ENCODE measurements at regions not wholly inside any gene's neighbourhood (a gene's known extent, or its start where the extent isn't known, plus 50 kb on each side); places are given as distances from the start of the nearest gene placed in this dataset.

DNA sequence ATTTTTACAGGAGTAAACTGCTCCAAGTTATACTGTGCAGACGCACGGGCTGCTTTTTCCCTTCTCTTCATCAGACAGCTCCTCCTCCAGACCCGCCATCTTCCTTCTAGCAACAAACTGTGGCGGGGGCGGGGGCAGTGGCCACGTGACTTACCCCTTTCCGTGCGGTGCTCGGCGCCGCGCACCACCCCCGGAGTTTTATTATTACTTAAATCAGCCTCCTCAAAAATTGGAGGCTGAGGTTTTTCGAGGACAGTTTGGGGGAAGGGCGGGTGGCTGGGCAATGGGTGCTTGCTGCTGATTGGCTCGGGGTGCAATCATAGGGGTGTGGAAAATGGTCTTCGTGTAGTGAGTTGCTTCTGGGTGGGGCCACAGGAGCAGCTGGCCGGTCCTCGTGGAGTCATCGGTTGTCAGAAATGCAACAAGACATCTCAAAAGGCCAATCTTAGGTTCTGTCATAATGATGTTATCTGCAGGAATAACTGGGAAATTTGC lies 77.1 kb upstream of the MFGE8 start (continued):
- TF ChIP-seq, protein P1, sequence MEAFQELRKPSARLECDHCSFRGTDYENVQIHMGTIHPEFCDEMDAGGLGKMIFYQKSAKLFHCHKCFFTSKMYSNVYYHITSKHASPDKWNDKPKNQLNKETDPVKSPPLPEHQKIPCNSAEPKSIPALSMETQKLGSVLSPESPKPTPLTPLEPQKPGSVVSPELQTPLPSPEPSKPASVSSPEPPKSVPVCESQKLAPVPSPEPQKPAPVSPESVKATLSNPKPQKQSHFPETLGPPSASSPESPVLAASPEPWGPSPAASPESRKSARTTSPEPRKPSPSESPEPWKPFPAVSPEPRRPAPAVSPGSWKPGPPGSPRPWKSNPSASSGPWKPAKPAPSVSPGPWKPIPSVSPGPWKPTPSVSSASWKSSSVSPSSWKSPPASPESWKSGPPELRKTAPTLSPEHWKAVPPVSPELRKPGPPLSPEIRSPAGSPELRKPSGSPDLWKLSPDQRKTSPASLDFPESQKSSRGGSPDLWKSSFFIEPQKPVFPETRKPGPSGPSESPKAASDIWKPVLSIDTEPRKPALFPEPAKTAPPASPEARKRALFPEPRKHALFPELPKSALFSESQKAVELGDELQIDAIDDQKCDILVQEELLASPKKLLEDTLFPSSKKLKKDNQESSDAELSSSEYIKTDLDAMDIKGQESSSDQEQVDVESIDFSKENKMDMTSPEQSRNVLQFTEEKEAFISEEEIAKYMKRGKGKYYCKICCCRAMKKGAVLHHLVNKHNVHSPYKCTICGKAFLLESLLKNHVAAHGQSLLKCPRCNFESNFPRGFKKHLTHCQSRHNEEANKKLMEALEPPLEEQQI (IDR thresholded peaks at IDR 0.05) = peak; percentile 40; the same call in 1 of the 2 replicates

GRCh38 chr15:88992216-88992615 lies 79.0 kb upstream of the MFGE8 start:
- no peaks in the 10 kb centered on the region for H3K27me3 ChIP-seq (ENCODE audit: control insufficient read depth in 2 of 2, insufficient read depth in 2 of 2, low read length in 2 of 2)
- ChIA-PET CTCF (ENCODE audit: low intra/inter-chr PET ratio) (no interaction called here), POLR2A (interaction anchor here (2.2 kb wide), 1 partner anchor 9 kb away, joined by 6 read pairs; no protein-coding TSS in a partner anchor)
- ATAC-seq = no peak
- no peaks in the 10 kb centered on the region for H3K9me1 ChIP-seq (ENCODE audit: control insufficient read depth, insufficient read depth, low read length)
- no TSS peak for BruUV-seq (replicated peaks)
- H3K27ac ChIP-seq (ENCODE audit: extremely low read depth, low read depth, low read length) = no peak overlapping the region
- H3K4me3 ChIP-seq = no peak overlapping the region
- H3K4me1 ChIP-seq (replicated peaks in 1 of 2; ENCODE audit: control insufficient read depth in 2 of 2, insufficient read depth in 2 of 2, low read length in 2 of 2) = peaks cover 18 to 29% of the 10 kb centered on the region in 2 experiments
- no peak for DNase-seq (ENCODE audit: extremely low read depth in 1 of 4, low spot score in 3 of 4)
- peak overlapping the region; percentile 69 for H2AFZ ChIP-seq (ENCODE audit: low read depth, low read length)
- WGBS (ENCODE audit: insufficient coverage, low coverage, missing lambda C conversion rate) = 77% methylated on average over 3 of the region's 3 CpGs
- intact Hi-C loops (cut with micrococcal nuclease) (no loop called here), in situ Hi-C loops (cut with MboI) (no loop called here)
- H3K9me3 ChIP-seq (replicated peaks; ENCODE audit: control insufficient read depth, insufficient read depth, low read depth, low read length) = no peaks in the 10 kb centered on the region
- no peaks in the 10 kb centered on the region for H4K20me1 ChIP-seq (replicated peaks; ENCODE audit: control insufficient read depth, insufficient read depth, low read length)
- H3K4me2 ChIP-seq (ENCODE audit: insufficient read depth, low read length) = no peak overlapping the region
- H3K36me3 ChIP-seq (ENCODE audit: control insufficient read depth, insufficient read depth, low read length) = no peaks in the 10 kb centered on the region
- peak overlapping the region in 1 of 2 experiments; percentile 1; a peak in 1 of 4 replicates for H3K9ac ChIP-seq (ENCODE audit: insufficient read depth in 1 of 2, low read depth in 2 of 2, low read length in 2 of 2)
- no peaks in the 10 kb centered on the region for H3K79me2 ChIP-seq (ENCODE audit: control insufficient read depth, insufficient read depth, low read length)
- FAIRE-seq = no peak
- TF ChIP-seq CHD2 (IDR thresholded peaks at IDR 0.05; ENCODE audit: low read depth, low read length) (no peak), POLR2H (tag; IDR thresholded peaks at IDR 0.05; ENCODE audit: low read depth) (no peak), NUFIP1 (IDR thresholded peaks at IDR 0.05; ENCODE audit: partially characterized antibody) (no peak), ZKSCAN1 (IDR thresholded peaks at IDR 0.05; ENCODE audit: low read depth, low read length) (no peak), RB1 (IDR thresholded peaks at IDR 0.05; ENCODE audit: low read depth) (no peak), ZNF77 (CRISPR knock-in tag; IDR thresholded peaks at IDR 0.05) (no peak), ZNF239 (CRISPR knock-in tag; IDR thresholded peaks at IDR 0.05) (no peak), JUNB (CRISPR knock-in tag; conservative IDR thresholded peaks at IDR 0.05) (no peak), NR0B1 (IDR thresholded peaks at IDR 0.05; ENCODE audit: partially characterized antibody) (no peak), DEAF1 (CRISPR knock-in tag; IDR thresholded peaks at IDR 0.05) (no peak), SMARCA5 (IDR thresholded peaks at IDR 0.05) (no peak), RBM39 (optimal IDR thresholded peaks at IDR 0.05; ENCODE audit: low read depth, low read length) (no peak)
- TF ChIP-seq, protein P2, sequence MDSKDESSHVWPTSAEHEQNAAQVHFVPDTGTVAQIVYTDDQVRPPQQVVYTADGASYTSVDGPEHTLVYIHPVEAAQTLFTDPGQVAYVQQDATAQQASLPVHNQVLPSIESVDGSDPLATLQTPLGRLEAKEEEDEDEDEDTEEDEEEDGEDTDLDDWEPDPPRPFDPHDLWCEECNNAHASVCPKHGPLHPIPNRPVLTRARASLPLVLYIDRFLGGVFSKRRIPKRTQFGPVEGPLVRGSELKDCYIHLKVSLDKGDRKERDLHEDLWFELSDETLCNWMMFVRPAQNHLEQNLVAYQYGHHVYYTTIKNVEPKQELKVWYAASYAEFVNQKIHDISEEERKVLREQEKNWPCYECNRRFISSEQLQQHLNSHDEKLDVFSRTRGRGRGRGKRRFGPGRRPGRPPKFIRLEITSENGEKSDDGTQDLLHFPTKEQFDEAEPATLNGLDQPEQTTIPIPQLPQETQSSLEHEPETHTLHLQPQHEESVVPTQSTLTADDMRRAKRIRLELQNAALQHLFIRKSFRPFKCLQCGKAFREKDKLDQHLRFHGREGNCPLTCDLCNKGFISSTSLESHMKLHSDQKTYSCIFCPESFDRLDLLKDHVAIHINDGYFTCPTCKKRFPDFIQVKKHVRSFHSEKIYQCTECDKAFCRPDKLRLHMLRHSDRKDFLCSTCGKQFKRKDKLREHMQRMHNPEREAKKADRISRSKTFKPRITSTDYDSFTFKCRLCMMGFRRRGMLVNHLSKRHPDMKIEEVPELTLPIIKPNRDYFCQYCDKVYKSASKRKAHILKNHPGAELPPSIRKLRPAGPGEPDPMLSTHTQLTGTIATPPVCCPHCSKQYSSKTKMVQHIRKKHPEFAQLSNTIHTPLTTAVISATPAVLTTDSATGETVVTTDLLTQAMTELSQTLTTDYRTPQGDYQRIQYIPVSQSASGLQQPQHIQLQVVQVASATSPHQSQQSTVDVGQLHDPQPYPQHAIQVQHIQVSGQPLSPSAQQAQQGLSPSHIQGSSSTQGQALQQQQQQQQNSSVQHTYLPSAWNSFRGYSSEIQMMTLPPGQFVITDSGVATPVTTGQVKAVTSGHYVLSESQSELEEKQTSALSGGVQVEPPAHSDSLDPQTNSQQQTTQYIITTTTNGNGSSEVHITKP (IDR thresholded peaks at IDR 0.05; ENCODE audit: partially characterized antibody) = no peak

All from K562 (cell line).